ENCODE measurements at regions not wholly inside any gene's neighbourhood (a gene's known extent, or its start where the extent isn't known, plus 50 kb on each side); places are given as distances from the start of the nearest gene placed in this dataset.

- H4K20me1 ChIP-seq = no peaks in the 10 kb centered on the region
- no peaks in the 10 kb centered on the region for H3K27me3 ChIP-seq
- H3K9me3 ChIP-seq = no peaks in the 10 kb centered on the region
- no peak for TF ChIP-seq Cebpa-rat (IDR thresholded peaks at IDR 0.05)
- H3K4me3 ChIP-seq = no peak overlapping the region
- no peaks in the 10 kb centered on the region for H3K36me3 ChIP-seq
- no peak overlapping the region for H3K4me2 ChIP-seq
- H3K4me1 ChIP-seq = no peaks in the 10 kb centered on the region
- no peak overlapping the region for H3K9ac ChIP-seq
- H3K27ac ChIP-seq = no peak overlapping the region
Measured at GRCh38 chr10:61251089-61251488, 202.1 kb downstream of the TMEM26 start.

- no peak for TF ChIP-seq Cebpa-rat (IDR thresholded peaks at IDR 0.05)
- Histone ChIP-seq H3K27me3 (no peaks in the 10 kb centered on the region), H3K9me3 (no peaks in the 10 kb centered on the region), H4K20me1 (no peaks in the 10 kb centered on the region), H3K4me1 (no peaks in the 10 kb centered on the region), H3K27ac (no peak overlapping the region), H3K4me2 (no peak overlapping the region), H3K9ac (no peak overlapping the region), H3K36me3 (no peaks in the 10 kb centered on the region), H3K4me3 (no peak overlapping the region)
Measured at GRCh38 chr10:61250131-61250530, 203.1 kb downstream of the TMEM26 start.

- no peaks in the 10 kb centered on the region for H4K20me1 ChIP-seq
- no peaks in the 10 kb centered on the region for H3K9me3 ChIP-seq
- no peak overlapping the region for H3K9ac ChIP-seq
- no peaks in the 10 kb centered on the region for H3K4me1 ChIP-seq
- no peaks in the 10 kb centered on the region for H3K36me3 ChIP-seq
- H3K4me2 ChIP-seq = no peak overlapping the region
- no peak overlapping the region for H3K4me3 ChIP-seq
- H3K27ac ChIP-seq = no peak overlapping the region
- H3K27me3 ChIP-seq = no peaks in the 10 kb centered on the region
- TF ChIP-seq Cebpa-rat (IDR thresholded peaks at IDR 0.05) = no peak
Measured at GRCh38 chr10:61248013-61248412, 205.2 kb downstream of the TMEM26 start.

- H3K36me3 ChIP-seq = no peaks in the 10 kb centered on the region
- H3K27ac ChIP-seq = no peak overlapping the region
- no peak overlapping the region for H3K4me3 ChIP-seq
- no peaks in the 10 kb centered on the region for H3K9me3 ChIP-seq
- no peak overlapping the region for H3K9ac ChIP-seq
- no peaks in the 10 kb centered on the region for H3K4me1 ChIP-seq
- no peak for TF ChIP-seq Cebpa-rat (IDR thresholded peaks at IDR 0.05)
- no peak overlapping the region for H3K4me2 ChIP-seq
- H3K27me3 ChIP-seq = no peaks in the 10 kb centered on the region
- H4K20me1 ChIP-seq = no peaks in the 10 kb centered on the region
Measured at GRCh38 chr10:61244261-61244775, 208.9 kb downstream of the TMEM26 start.

GRCh38 chr10:61232780-61233179 lies 220.4 kb downstream of the TMEM26 start:
- Histone ChIP-seq H3K4me1 (no peaks in the 10 kb centered on the region), H4K20me1 (no peaks in the 10 kb centered on the region), H3K27ac (no peak overlapping the region), H3K4me3 (no peak overlapping the region), H3K27me3 (no peaks in the 10 kb centered on the region), H3K36me3 (no peaks in the 10 kb centered on the region), H3K4me2 (no peak overlapping the region), H3K9me3 (peaks cover 9% of the 10 kb centered on the region; the same call in 1 of the 2 replicates), H3K9ac (no peak overlapping the region)
- no peak for TF ChIP-seq Cebpa-rat (IDR thresholded peaks at IDR 0.05)

GRCh38 chr10:61225939-61226338 lies 227.2 kb downstream of the TMEM26 start:
- H3K4me1 ChIP-seq = no peaks in the 10 kb centered on the region
- H3K27ac ChIP-seq = no peak overlapping the region
- no peak for TF ChIP-seq Cebpa-rat (IDR thresholded peaks at IDR 0.05)
- H3K9ac ChIP-seq = no peak overlapping the region
- no peaks in the 10 kb centered on the region for H3K36me3 ChIP-seq
- peaks cover 15% of the 10 kb centered on the region for H3K9me3 ChIP-seq
- no peaks in the 10 kb centered on the region for H4K20me1 ChIP-seq
- no peak overlapping the region for H3K4me3 ChIP-seq
- no peak overlapping the region for H3K4me2 ChIP-seq
- no peaks in the 10 kb centered on the region for H3K27me3 ChIP-seq

- no peak for TF ChIP-seq Cebpa-rat (IDR thresholded peaks at IDR 0.05)
Measured at GRCh38 chr10:61223576-61223975, 229.6 kb downstream of the TMEM26 start.

GRCh38 chr10:61219696-61220095 lies 233.5 kb downstream of the TMEM26 start:
- H3K9ac ChIP-seq = no peak overlapping the region
- H3K36me3 ChIP-seq = no peaks in the 10 kb centered on the region
- TF ChIP-seq Cebpa-rat (IDR thresholded peaks at IDR 0.05) = no peak
- H3K4me3 ChIP-seq = no peak overlapping the region
- no peaks in the 10 kb centered on the region for H3K4me1 ChIP-seq
- H3K9me3 ChIP-seq = no peaks in the 10 kb centered on the region
- H3K27ac ChIP-seq = no peak overlapping the region
- H3K4me2 ChIP-seq = no peak overlapping the region
- H4K20me1 ChIP-seq = no peaks in the 10 kb centered on the region
- H3K27me3 ChIP-seq = no peaks in the 10 kb centered on the region

More at GRCh38 chr10:61223576-61223975, 229.6 kb downstream of the TMEM26 start:
- Histone ChIP-seq H3K27me3 (no peaks in the 10 kb centered on the region), H4K20me1 (no peaks in the 10 kb centered on the region), H3K27ac (no peak overlapping the region), H3K4me3 (no peak overlapping the region), H3K36me3 (no peaks in the 10 kb centered on the region), H3K4me1 (no peaks in the 10 kb centered on the region), H3K9ac (no peak overlapping the region), H3K4me2 (no peak overlapping the region), H3K9me3 (peaks cover 15% of the 10 kb centered on the region)

- no peak overlapping the region for H3K27ac ChIP-seq
- H3K4me3 ChIP-seq = no peak overlapping the region
- no peaks in the 10 kb centered on the region for H4K20me1 ChIP-seq
- H3K9ac ChIP-seq = no peak overlapping the region
- no peaks in the 10 kb centered on the region for H3K4me1 ChIP-seq
- no peaks in the 10 kb centered on the region for H3K9me3 ChIP-seq
- no peak for TF ChIP-seq Cebpa-rat (IDR thresholded peaks at IDR 0.05)
- no peak overlapping the region for H3K4me2 ChIP-seq
- H3K36me3 ChIP-seq = no peaks in the 10 kb centered on the region
- H3K27me3 ChIP-seq = no peaks in the 10 kb centered on the region
Measured at GRCh38 chr10:61217851-61218565, 235.2 kb downstream of the TMEM26 start.

GRCh38 chr10:61215246-61215645 lies 237.9 kb downstream of the TMEM26 start:
- no peak overlapping the region for H3K9ac ChIP-seq
- no peak for TF ChIP-seq Cebpa-rat (IDR thresholded peaks at IDR 0.05)
- no peak overlapping the region for H3K4me3 ChIP-seq
- no peak overlapping the region for H3K4me2 ChIP-seq
- H3K4me1 ChIP-seq = no peaks in the 10 kb centered on the region
- H4K20me1 ChIP-seq = no peaks in the 10 kb centered on the region
- no peak overlapping the region for H3K27ac ChIP-seq
- no peaks in the 10 kb centered on the region for H3K27me3 ChIP-seq
- H3K9me3 ChIP-seq = no peaks in the 10 kb centered on the region
- H3K36me3 ChIP-seq = no peaks in the 10 kb centered on the region

All from BLaER1 (cell line).